ENCODE measurements at regions not wholly inside any gene's neighbourhood (a gene's known extent, or its start where the extent isn't known, plus 50 kb on each side); places are given as distances from the start of the nearest gene placed in this dataset.

GRCh38 chr4:116122124-116122523, 963.3 kb downstream of the TRAM1L1 start:
- no peak for TF ChIP-seq POLR2A (IDR thresholded peaks at IDR 0.05)
- TF ChIP-seq CTCF (IDR thresholded peaks at IDR 0.05) = no peak
